Prostate gland (tissue), 2 donors: ENCODE measurements at regions not wholly inside any gene's neighbourhood (a gene's known extent, or its start where the extent isn't known, plus 50 kb on each side); places are given as distances from the start of the nearest gene placed in this dataset.

Experiments
- DNase-seq: peaks from one replicate; pipeline ENCODE4 v3.0.0-alpha.2; 2019; ENCODE audit warnings: low spot score
- H3K27ac ChIP-seq, 2 donors: fragments of 200-600 bp; sonication (generic); 2 replicates each; pipeline ENCODE4 v1.5.1; 2017 to 2019
- H3K27me3 ChIP-seq: fragments of 200-600 bp; sonication (generic); replicated peaks from 2 replicates; pipeline ENCODE4 v1.5.1; 2019; ENCODE audit not compliant: insufficient read depth
- H3K36me3 ChIP-seq, 2 donors: fragments of 200-600 bp; sonication (generic); 1 replicate in 1 of 2; 2 replicates in 1 of 2; pipeline versions ENCODE4 v1.5.1 to v1.8.1; 2017 to 2019
- H3K4me1 ChIP-seq: fragments of 200-600 bp; sonication (generic); replicated peaks from 2 replicates; pipeline ENCODE4 v1.5.1; 2019
- H3K4me3 ChIP-seq, 2 donors: fragments of 200-600 bp; sonication (generic); 2 replicates each; pipeline ENCODE4 v1.5.1; 2017 to 2019
- H3K9me3 ChIP-seq: fragments of 200-600 bp; sonication (generic); 2 replicates; pipeline ENCODE4 v1.5.1; 2017
- CTCF ChIP-seq, 4 experiments: fragments of 200-600 bp in 2 of 4; fragments of 450-650 bp in 2 of 4; sonication (generic) in 2 of 4; IDR thresholded peaks; 1 replicate in 3 of 4; 2 replicates in 1 of 4; pipeline ENCODE4 v1.5.1; 2016 to 2019; ENCODE audit warnings: antibody characterized with exemption in 4 of 4, mild to moderate bottlenecking in 2 of 4, moderate library complexity in 2 of 4
- POLR2A ChIP-seq: fragments of 450-650 bp; IDR thresholded peaks from one replicate; pipeline ENCODE4 v1.6.1; 2016; ENCODE audit warnings: antibody characterized with exemption, mild to moderate bottlenecking
- POLR2AphosphoS5 ChIP-seq: sonication (generic); formaldehyde crosslinking; IDR thresholded peaks from one replicate; pipeline ENCODE4 v1.6.1; 2017; ENCODE audit warnings: antibody characterized with exemption
- WGBS: methylation state at CpG from one replicate; pipeline ENCODE4 v1.1.5; 2018; 5-methylcytosine and 5-hydroxymethylcytosine counted together
- intact Hi-C: fragments of 100-400 bp; cut with DNase I; formaldehyde crosslinking; loops from one replicate; pipeline ENCODE4 v1.14.2; 2022

GRCh38 chr5:52107210-52107905 lies 680.4 kb upstream of the ITGA1 start:
- intact Hi-C loops = no loop called here
- Histone ChIP-seq H3K4me1 (no peaks in the 10 kb centered on the region), H3K27ac (no peak overlapping the region), H3K4me3 (no peak overlapping the region), H3K27me3 (no peaks in the 10 kb centered on the region), H3K9me3 (no peaks in the 10 kb centered on the region), H3K36me3 (no peaks in the 10 kb centered on the region)
- DNase-seq = no peak
- 87% methylated on average over 4 of the region's 4 CpGs for WGBS
- TF ChIP-seq POLR2AphosphoS5 (no peak), CTCF (IDR thresholded peaks at IDR 0.05) (no peak), POLR2A (no peak)

GRCh38 chr5:52119768-52120167 lies 667.9 kb upstream of the ITGA1 start:
- Histone ChIP-seq H3K9me3 (no peaks in the 10 kb centered on the region), H3K4me1 (no peaks in the 10 kb centered on the region), H3K27me3 (no peaks in the 10 kb centered on the region), H3K4me3 (no peak overlapping the region), H3K27ac (no peak overlapping the region), H3K36me3 (no peaks in the 10 kb centered on the region)
- 15% methylated on average over 1 of the region's 1 CpG for WGBS
- intact Hi-C loops = no loop called here
- no peak for DNase-seq
- TF ChIP-seq CTCF (IDR thresholded peaks at IDR 0.05) = no peak
- TF ChIP-seq POLR2A = no peak
- no peak for TF ChIP-seq POLR2AphosphoS5

GRCh38 chr5:52132053-52132452 lies 655.7 kb upstream of the ITGA1 start:
- Histone ChIP-seq H3K4me1 (no peaks in the 10 kb centered on the region), H3K27me3 (no peaks in the 10 kb centered on the region), H3K27ac (no peak overlapping the region), H3K4me3 (no peak overlapping the region), H3K9me3 (no peaks in the 10 kb centered on the region), H3K36me3 (no peaks in the 10 kb centered on the region)
- intact Hi-C loops = no loop called here
- WGBS = 70% methylated on average over 3 of the region's 3 CpGs
- no peak for DNase-seq
- TF ChIP-seq CTCF (IDR thresholded peaks at IDR 0.05) (no peak), POLR2AphosphoS5 (no peak), POLR2A (no peak)

GRCh38 chr5:52134013-52134650 lies 653.6 kb upstream of the ITGA1 start:
- Histone ChIP-seq H3K27ac (no peak overlapping the region), H3K9me3 (no peaks in the 10 kb centered on the region), H3K4me3 (no peak overlapping the region), H3K4me1 (no peaks in the 10 kb centered on the region), H3K36me3 (no peaks in the 10 kb centered on the region), H3K27me3 (no peaks in the 10 kb centered on the region)
- no peak for DNase-seq
- no peak for TF ChIP-seq POLR2AphosphoS5
- no peak for TF ChIP-seq POLR2A
- TF ChIP-seq CTCF (IDR thresholded peaks at IDR 0.05) = no peak
- intact Hi-C loops = no loop called here
- WGBS = 69% methylated on average over 3 of the region's 3 CpGs
